Esophagus muscularis mucosa (tissue), 4 donors: ENCODE measurements at regions not wholly inside any gene's neighbourhood (a gene's known extent, or its start where the extent isn't known, plus 50 kb on each side); places are given as distances from the start of the nearest gene placed in this dataset.

ENCODE experiments used
- DNase-seq: peaks from one replicate; pipeline ENCODE4 v3.0.0-alpha.2; 2017; ENCODE audit errors: extremely low spot score
- H3K27ac ChIP-seq, 4 donors: fragments of 200-600 bp; sonication (generic); replicated peaks in 1 of 4; 1 replicate in 3 of 4; 2 replicates in 1 of 4; pipeline ENCODE4 v1.5.1; 2016 to 2019; ENCODE audit warnings: mild to moderate bottlenecking in 1 of 4
- H3K27me3 ChIP-seq, 4 donors: fragments of 200-600 bp; sonication (generic); one replicate each; pipeline versions ENCODE4 v1.5.1 to v1.6.0; 2016 to 2019
- H3K36me3 ChIP-seq, 4 donors: fragments of 200-600 bp; sonication (generic); one replicate each; pipeline ENCODE4 v1.5.1; 2016 to 2019
- H3K4me1 ChIP-seq, 4 donors: fragments of 200-600 bp; sonication (generic); one replicate each; pipeline ENCODE4 v1.5.1; 2016 to 2019
- H3K4me3 ChIP-seq, 4 donors: fragments of 200-600 bp; sonication (generic); 1 replicate in 2 of 4; 2 replicates in 2 of 4; pipeline ENCODE4 v1.5.1; 2016 to 2019; ENCODE audit warnings: mild to moderate bottlenecking in 4 of 4, moderate library complexity in 1 of 4
- H3K9me3 ChIP-seq, 4 donors: fragments of 200-600 bp; sonication (generic); 1 replicate in 3 of 4; 2 replicates in 1 of 4; pipeline ENCODE4 v1.5.1; 2016 to 2019
- EP300 ChIP-seq: sonication (generic); formaldehyde crosslinking; IDR thresholded peaks from one replicate; pipeline ENCODE4 v1.6.1; 2017; ENCODE audit warnings: antibody characterized with exemption
- POLR2A ChIP-seq: fragments of 450-650 bp; IDR thresholded peaks from one replicate; pipeline ENCODE4 v1.6.1; 2017; ENCODE audit warnings: antibody characterized with exemption, moderate library complexity, mild to moderate bottlenecking, low read depth
- POLR2AphosphoS5 ChIP-seq, 2 donors: sonication (generic); formaldehyde crosslinking; IDR thresholded peaks; one replicate each; pipeline ENCODE4 v1.6.1; 2017; ENCODE audit warnings: antibody characterized with exemption in 2 of 2
- WGBS: methylation state at CpG from one replicate; pipeline ENCODE4 v1.1.5; 2018; 5-methylcytosine and 5-hydroxymethylcytosine counted together
- intact Hi-C: fragments of 100-400 bp; cut with DNase I; formaldehyde crosslinking; loops from one replicate; pipeline ENCODE4 v1.15.1; 2023
- TF ChIP-seq, protein P1 (sequence below), 3 experiments: fragments of 200-600 bp in 2 of 3; fragments of 450-650 bp in 1 of 3; sonication (generic) in 2 of 3; IDR thresholded peaks; one replicate each; pipeline ENCODE4 v1.5.1; 2017 to 2019; ENCODE audit warnings: antibody characterized with exemption in 3 of 3, mild to moderate bottlenecking in 2 of 3, moderate library complexity in 1 of 3

GRCh38 chr3:189576486-189576885 is 54.7 kb upstream of the TP63 start:
- 58% methylated on average over 1 of the region's 1 CpG for WGBS

DNA sequence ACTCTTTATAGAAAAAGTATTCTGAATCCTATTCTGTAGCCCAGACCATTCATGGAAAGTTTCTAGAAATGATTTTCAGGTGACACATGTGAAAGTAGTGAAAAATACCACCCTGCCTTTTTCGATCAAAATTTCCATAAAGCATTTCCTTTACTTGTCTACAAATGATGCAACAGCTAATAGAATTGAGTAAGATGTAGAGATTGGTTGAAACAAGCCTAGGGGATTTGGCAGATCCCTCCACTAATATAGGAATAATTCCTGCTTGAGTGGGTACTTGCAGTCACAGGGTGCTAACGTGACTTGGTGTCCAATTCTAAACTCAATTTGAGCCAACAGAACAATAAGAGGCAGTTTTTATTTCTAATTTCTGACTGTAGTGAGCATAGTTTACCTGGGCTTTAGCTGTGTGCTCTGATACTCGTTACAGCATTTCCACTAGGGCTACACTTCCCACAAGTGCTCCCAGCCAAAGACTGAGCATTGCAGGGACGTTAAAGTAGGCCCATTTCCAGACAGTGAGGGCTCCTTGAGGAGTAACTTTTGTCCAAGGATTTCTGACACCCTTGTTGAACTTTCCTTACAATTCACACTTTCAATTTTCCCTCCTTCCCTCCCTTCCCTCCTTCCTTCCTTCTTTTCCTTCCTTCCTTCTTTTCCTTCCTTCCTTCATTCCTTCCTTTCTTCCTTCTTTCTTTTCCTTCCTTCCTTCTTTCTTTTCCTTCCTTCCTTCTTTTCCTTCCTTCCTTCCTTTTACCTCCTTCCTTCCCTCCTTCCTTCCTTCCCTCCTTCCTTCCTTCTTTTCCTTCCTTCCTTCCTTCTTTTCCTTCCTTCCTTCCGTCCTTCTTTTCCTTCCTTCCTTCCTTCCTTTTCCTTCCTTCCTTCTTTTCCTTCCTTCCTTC is 53.9 kb upstream of the TP63 start:
- H3K36me3 ChIP-seq: no peaks in the 10 kb centered on the region
- H3K4me3 ChIP-seq: no peak overlapping the region
- TF ChIP-seq POLR2A (no peak), POLR2AphosphoS5 (IDR thresholded peaks at IDR 0.05) (no peak), EP300 (no peak)
- TF ChIP-seq, protein P1, sequence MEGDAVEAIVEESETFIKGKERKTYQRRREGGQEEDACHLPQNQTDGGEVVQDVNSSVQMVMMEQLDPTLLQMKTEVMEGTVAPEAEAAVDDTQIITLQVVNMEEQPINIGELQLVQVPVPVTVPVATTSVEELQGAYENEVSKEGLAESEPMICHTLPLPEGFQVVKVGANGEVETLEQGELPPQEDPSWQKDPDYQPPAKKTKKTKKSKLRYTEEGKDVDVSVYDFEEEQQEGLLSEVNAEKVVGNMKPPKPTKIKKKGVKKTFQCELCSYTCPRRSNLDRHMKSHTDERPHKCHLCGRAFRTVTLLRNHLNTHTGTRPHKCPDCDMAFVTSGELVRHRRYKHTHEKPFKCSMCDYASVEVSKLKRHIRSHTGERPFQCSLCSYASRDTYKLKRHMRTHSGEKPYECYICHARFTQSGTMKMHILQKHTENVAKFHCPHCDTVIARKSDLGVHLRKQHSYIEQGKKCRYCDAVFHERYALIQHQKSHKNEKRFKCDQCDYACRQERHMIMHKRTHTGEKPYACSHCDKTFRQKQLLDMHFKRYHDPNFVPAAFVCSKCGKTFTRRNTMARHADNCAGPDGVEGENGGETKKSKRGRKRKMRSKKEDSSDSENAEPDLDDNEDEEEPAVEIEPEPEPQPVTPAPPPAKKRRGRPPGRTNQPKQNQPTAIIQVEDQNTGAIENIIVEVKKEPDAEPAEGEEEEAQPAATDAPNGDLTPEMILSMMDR (IDR thresholded peaks at IDR 0.05): no peak
- H3K4me1 ChIP-seq: no peaks in the 10 kb centered on the region
- no peak overlapping the region for H3K27ac ChIP-seq
- no peaks in the 10 kb centered on the region for H3K9me3 ChIP-seq
- DNase-seq: no peak
- WGBS: 78% methylated on average over 5 of the region's 5 CpGs
- intact Hi-C loops: no loop called here
- no peaks in the 10 kb centered on the region for H3K27me3 ChIP-seq

More at GRCh38 chr3:189576486-189576885, 54.7 kb upstream of the TP63 start:
- Histone ChIP-seq H3K4me1 (no peaks in the 10 kb centered on the region), H3K27me3 (no peaks in the 10 kb centered on the region), H3K4me3 (no peak overlapping the region), H3K36me3 (no peaks in the 10 kb centered on the region), H3K27ac (no peak overlapping the region), H3K9me3 (no peaks in the 10 kb centered on the region)
- DNase-seq: no peak
- TF ChIP-seq EP300 (no peak), POLR2AphosphoS5 (IDR thresholded peaks at IDR 0.05) (no peak), POLR2A (no peak)
- TF ChIP-seq, protein P1 (IDR thresholded peaks at IDR 0.05): no peak
- intact Hi-C loops: no loop called here

GRCh38 chr3:189580190-189580589 is 51.0 kb upstream of the TP63 start:
- H3K36me3 ChIP-seq: no peaks in the 10 kb centered on the region
- no peaks in the 10 kb centered on the region for H3K27me3 ChIP-seq
- DNase-seq: no peak
- no peaks in the 10 kb centered on the region for H3K9me3 ChIP-seq
- H3K4me3 ChIP-seq: no peak overlapping the region
- WGBS: 72% methylated on average over 2 of the region's 2 CpGs
- intact Hi-C loops: no loop called here
- no peak overlapping the region for H3K27ac ChIP-seq
- H3K4me1 ChIP-seq: no peaks in the 10 kb centered on the region
- no peak for TF ChIP-seq EP300
- TF ChIP-seq POLR2A: no peak
- TF ChIP-seq POLR2AphosphoS5 (IDR thresholded peaks at IDR 0.05): no peak
